B cell (primary cell): ENCODE measurements at regions not wholly inside any gene's neighbourhood (a gene's known extent, or its start where the extent isn't known, plus 50 kb on each side); places are given as distances from the start of the nearest gene placed in this dataset.

ENCODE experiments used
- ATAC-seq: fragments of 200-7000 bp; cut with Tn5 transposase; one replicate; pipeline ENCODE4 v1.10.0; 2021; ENCODE audit warnings: low read depth, mild to moderate bottlenecking, moderate number of reproducible peaks, moderate library complexity
- CTCF ChIA-PET: fragments of 350-600 bp; sonication (Branson Sonifier 250); formaldehyde crosslinking; loops from one replicate; lab custom pipeline; 2021; ENCODE audit warnings: antibody characterized with exemption, inconsistent platforms; lab: Charles Lee
- POLR2A ChIA-PET: fragments of 350-600 bp; sonication (Branson Sonifier 250); formaldehyde crosslinking; loops from one replicate; lab custom pipeline; 2021; ENCODE audit warnings: antibody characterized with exemption; lab: Charles Lee
- DNase-seq: peaks from one replicate; pipeline ENCODE4 v3.0.0; 2013
- H2AFZ ChIP-seq: 2 replicates; pipeline ENCODE4 v1.6.1; 2012; ENCODE audit warnings: mild to moderate bottlenecking, low read depth, low read length; ENCODE audit not compliant: insufficient read depth, poor library complexity, severe bottlenecking
- H3K27ac ChIP-seq, 2 donors: 1 replicate in 1 of 2; 2 replicates in 1 of 2; pipeline ENCODE4 v1.5.1; 2012 to 2013; ENCODE audit warnings: low read length in 2 of 2, mild to moderate bottlenecking in 2 of 2, moderate library complexity in 1 of 2
- H3K27me3 ChIP-seq, 4 experiments: fragments of 200-600 bp in 1 of 4; sonication (generic) in 1 of 4; replicated peaks in 1 of 4; 1 replicate in 2 of 4; 2 replicates in 2 of 4; pipeline versions ENCODE4 v1.6.1 to v1.7.0; 2013 to 2016; ENCODE audit warnings: low read length in 3 of 4, mild to moderate bottlenecking in 2 of 4, mixed read lengths in 1 of 4, moderate library complexity in 1 of 4; ENCODE audit not compliant: insufficient read depth in 4 of 4, control insufficient read depth in 3 of 4; ENCODE audit errors: control extremely low read depth in 1 of 4
- H3K36me3 ChIP-seq, 2 experiments: replicated peaks in 1 of 2; 1 replicate in 1 of 2; 2 replicates in 1 of 2; pipeline versions ENCODE4 v1.6.1 to v1.7.1; 2013; ENCODE audit warnings: low read length in 1 of 2; ENCODE audit not compliant: insufficient read depth in 2 of 2, control insufficient read depth in 1 of 2; ENCODE audit errors: control extremely low read depth in 1 of 2, extremely low read depth in 1 of 2
- H3K4me1 ChIP-seq, 2 donors: fragments of 200-600 bp in 1 of 2; sonication (generic) in 1 of 2; 1 replicate in 1 of 2; 2 replicates in 1 of 2; pipeline versions ENCODE4 v1.5.1 to v1.6.1; 2013 to 2017; ENCODE audit warnings: low read length in 2 of 2; ENCODE audit not compliant: control insufficient read depth in 2 of 2, insufficient read depth in 2 of 2
- H3K4me2 ChIP-seq: replicated peaks from 2 replicates; pipeline ENCODE3; 2012; ENCODE audit warnings: mild to moderate bottlenecking, low read depth, low read length; ENCODE audit not compliant: poor library complexity, severe bottlenecking
- H3K4me3 ChIP-seq, 5 experiments: fragments of 200-600 bp in 1 of 5; sonication (generic) in 1 of 5; 1 replicate in 3 of 5; 2 replicates in 2 of 5; pipeline versions ENCODE4 v1.5.1 to v1.7.0; 2011 to 2016; ENCODE audit warnings: low read length in 4 of 5, mild to moderate bottlenecking in 4 of 5, low read depth in 2 of 5, control low read depth in 1 of 5, moderate library complexity in 1 of 5; ENCODE audit not compliant: insufficient read depth in 1 of 5; ENCODE audit errors: control extremely low read depth in 1 of 5, extremely low read depth in 1 of 5
- H3K79me2 ChIP-seq: fragments of 200-600 bp; sonication (generic); one replicate; pipeline ENCODE4 v1.6.0; 2016; ENCODE audit warnings: low read length; ENCODE audit not compliant: control insufficient read depth, insufficient read depth
- H3K9ac ChIP-seq: fragments of 200-600 bp; sonication (generic); 2 replicates; pipeline ENCODE4 v1.6.1; 2017; ENCODE audit warnings: mild to moderate bottlenecking, low read length, moderate library complexity
- H3K9me3 ChIP-seq, 3 donors: one replicate each; pipeline versions ENCODE4 v1.6.1 to v1.7.1; 2013; ENCODE audit warnings: low read length in 2 of 3; ENCODE audit not compliant: control insufficient read depth in 2 of 3, insufficient read depth in 1 of 3; ENCODE audit errors: control extremely low read depth in 1 of 3
- H4K20me1 ChIP-seq: 2 replicates; pipeline ENCODE4 v1.6.0; 2012; ENCODE audit warnings: mild to moderate bottlenecking, low read length; ENCODE audit not compliant: insufficient read depth, control insufficient read depth, poor library complexity, severe bottlenecking
- H3K27ac Mint-ChIP-seq: one replicate; pipeline ENCODE4 v1.8.0; 2021; ENCODE audit warnings: mixed read lengths
- H3K27me3 Mint-ChIP-seq: one replicate; pipeline ENCODE4 v1.8.0; 2021; ENCODE audit warnings: mixed read lengths
- H3K4me1 Mint-ChIP-seq: one replicate; pipeline ENCODE4 v1.8.0; 2021; ENCODE audit warnings: mixed read lengths
- H3K4me3 Mint-ChIP-seq: one replicate; pipeline ENCODE4 v1.8.0; 2021; ENCODE audit warnings: mixed read lengths
- H3K9me3 Mint-ChIP-seq: one replicate; pipeline ENCODE4 v1.8.0; 2022; ENCODE audit warnings: mixed read lengths; ENCODE audit not compliant: insufficient read depth
- EZH2 ChIP-seq: IDR thresholded peaks from 2 replicates; pipeline ENCODE4 v1.6.1; 2012; ENCODE audit warnings: borderline replicate concordance, low read depth, mild to moderate bottlenecking, moderate library complexity, low read length; ENCODE audit not compliant: insufficient read depth, poor library complexity, severe bottlenecking
- WGBS: methylation state at CpG from one replicate; pipeline ENCODE4 v1.1.5; 2013; ENCODE audit warnings: missing lambda C conversion rate; ENCODE audit not compliant: insufficient coverage; 5-methylcytosine and 5-hydroxymethylcytosine counted together
- intact Hi-C: fragments of 100-400 bp; cut with micrococcal nuclease; formaldehyde crosslinking; loops from one replicate; pipeline ENCODE4 v1.10.0; 2022
- TF ChIP-seq, protein P1 (sequence below): fragments of 200-600 bp; IDR thresholded peaks from one replicate; pipeline ENCODE4 v1.8.0; 2022; ENCODE audit warnings: antibody characterized with exemption, mild to moderate bottlenecking

- no peak overlapping the region for H2AFZ ChIP-seq
- no peaks in the 10 kb centered on the region for H3K79me2 ChIP-seq
- H3K4me3 ChIP-seq: no peak overlapping the region
- intact Hi-C loops: no loop called here
- no peak for ATAC-seq
- H3K9me3 ChIP-seq: peaks cover 0 to 17% (median 0%) of the 10 kb centered on the region in 3 donors
- H4K20me1 ChIP-seq: no peaks in the 10 kb centered on the region
- Mint-ChIP-seq H3K9me3 (peaks cover 3% of the 10 kb centered on the region), H3K4me3 (no peak overlapping the region), H3K27me3 (no peaks in the 10 kb centered on the region), H3K4me1 (no peaks in the 10 kb centered on the region), H3K27ac (no peak overlapping the region)
- no peak overlapping the region for H3K4me2 ChIP-seq
- H3K27ac ChIP-seq: no peak overlapping the region
- no peak for TF ChIP-seq EZH2
- TF ChIP-seq, protein P1, sequence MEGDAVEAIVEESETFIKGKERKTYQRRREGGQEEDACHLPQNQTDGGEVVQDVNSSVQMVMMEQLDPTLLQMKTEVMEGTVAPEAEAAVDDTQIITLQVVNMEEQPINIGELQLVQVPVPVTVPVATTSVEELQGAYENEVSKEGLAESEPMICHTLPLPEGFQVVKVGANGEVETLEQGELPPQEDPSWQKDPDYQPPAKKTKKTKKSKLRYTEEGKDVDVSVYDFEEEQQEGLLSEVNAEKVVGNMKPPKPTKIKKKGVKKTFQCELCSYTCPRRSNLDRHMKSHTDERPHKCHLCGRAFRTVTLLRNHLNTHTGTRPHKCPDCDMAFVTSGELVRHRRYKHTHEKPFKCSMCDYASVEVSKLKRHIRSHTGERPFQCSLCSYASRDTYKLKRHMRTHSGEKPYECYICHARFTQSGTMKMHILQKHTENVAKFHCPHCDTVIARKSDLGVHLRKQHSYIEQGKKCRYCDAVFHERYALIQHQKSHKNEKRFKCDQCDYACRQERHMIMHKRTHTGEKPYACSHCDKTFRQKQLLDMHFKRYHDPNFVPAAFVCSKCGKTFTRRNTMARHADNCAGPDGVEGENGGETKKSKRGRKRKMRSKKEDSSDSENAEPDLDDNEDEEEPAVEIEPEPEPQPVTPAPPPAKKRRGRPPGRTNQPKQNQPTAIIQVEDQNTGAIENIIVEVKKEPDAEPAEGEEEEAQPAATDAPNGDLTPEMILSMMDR: no peak
- CTCF ChIA-PET: no interaction called here
- POLR2A ChIA-PET: no interaction called here
- H3K9ac ChIP-seq: no peak overlapping the region
- no peak for DNase-seq
- no peaks in the 10 kb centered on the region for H3K4me1 ChIP-seq
- no peaks in the 10 kb centered on the region for H3K36me3 ChIP-seq
- H3K27me3 ChIP-seq: no peaks in the 10 kb centered on the region
- WGBS: 80% methylated on average over 1 of the region's 2 CpGs
These were observed 1040.8 kb downstream of the BCL11B start for GRCh38 chr14:98231210-98231609.

- Histone ChIP-seq H3K4me3 (no peak overlapping the region), H2AFZ (no peak overlapping the region), H3K27ac (no peak overlapping the region), H3K36me3 (no peaks in the 10 kb centered on the region), H3K9ac (no peak overlapping the region), H3K4me2 (no peak overlapping the region), H3K27me3 (no peaks in the 10 kb centered on the region), H3K79me2 (no peaks in the 10 kb centered on the region), H3K4me1 (no peaks in the 10 kb centered on the region), H4K20me1 (no peaks in the 10 kb centered on the region), H3K9me3 (peaks cover 0 to 4% (median 0%) of the 10 kb centered on the region in 3 donors)
- no peaks in the 10 kb centered on the region for H3K27me3 Mint-ChIP-seq
- ATAC-seq (no peak), DNase-seq (no peak)
- no peak overlapping the region for H3K27ac Mint-ChIP-seq
- intact Hi-C loops: no loop called here
- no peak overlapping the region for H3K4me3 Mint-ChIP-seq
- 85% methylated on average over 5 of the region's 6 CpGs for WGBS
- no peaks in the 10 kb centered on the region for H3K4me1 Mint-ChIP-seq
- POLR2A ChIA-PET: no interaction called here
- H3K9me3 Mint-ChIP-seq: peaks cover 3% of the 10 kb centered on the region
- CTCF ChIA-PET: no interaction called here
- TF ChIP-seq EZH2: no peak
- TF ChIP-seq, protein P1: no peak
These were observed 1038.3 kb downstream of the BCL11B start for GRCh38 chr14:98233656-98234055.
